Gastroesophageal sphincter (tissue), 3 donors: ENCODE measurements at regions not wholly inside any gene's neighbourhood (a gene's known extent, or its start where the extent isn't known, plus 50 kb on each side); places are given as distances from the start of the nearest gene placed in this dataset.

Experiments used
- CTCF ChIP-seq, 4 experiments: fragments of 200-600 bp in 2 of 4; fragments of 450-650 bp in 2 of 4; sonication (generic) in 1 of 4; IDR thresholded peaks; one replicate each; pipeline ENCODE4 v1.5.1; 2017 to 2019; ENCODE audit warnings: antibody characterized with exemption in 4 of 4, mild to moderate bottlenecking in 2 of 4, moderate library complexity in 2 of 4
- POLR2A ChIP-seq, 2 donors: fragments of 450-650 bp; IDR thresholded peaks; one replicate each; pipeline ENCODE4 v1.6.1; 2017; ENCODE audit warnings: antibody characterized with exemption in 2 of 2, mild to moderate bottlenecking in 2 of 2, moderate library complexity in 1 of 2

- TF ChIP-seq CTCF (IDR thresholded peaks at IDR 0.05) = no peak
- no peak for TF ChIP-seq POLR2A (IDR thresholded peaks at IDR 0.05)
These were observed 766.4 kb upstream of the ADGRL2 start for GRCh38 chr1:81034291-81034690.
